Kidney epithelial cell (primary cell): ENCODE measurements at regions not wholly inside any gene's neighbourhood (a gene's known extent, or its start where the extent isn't known, plus 50 kb on each side); places are given as distances from the start of the nearest gene placed in this dataset.

Source experiments
- DNase-seq: peaks from one replicate; pipeline ENCODE4 v3.0.0-alpha.2; 2010; ENCODE audit warnings: low read depth
- H3K27me3 ChIP-seq: 2 replicates; pipeline ENCODE4 v1.6.0; 2011; ENCODE audit warnings: low read length; ENCODE audit not compliant: control insufficient read depth, insufficient read depth
- H3K36me3 ChIP-seq: 2 replicates; pipeline ENCODE4 v1.5.1; 2011; ENCODE audit warnings: low read length; ENCODE audit not compliant: control insufficient read depth, insufficient read depth
- H3K4me3 ChIP-seq: 2 replicates; pipeline ENCODE4 v1.5.1; 2011; ENCODE audit warnings: low read depth, mild to moderate bottlenecking, control low read depth, low read length
- TF ChIP-seq, protein P1 (sequence below): IDR thresholded peaks from 2 replicates; pipeline ENCODE4 v1.5.1; 2011; ENCODE audit warnings: mild to moderate bottlenecking, moderate library complexity, low read length, control low read depth, inconsistent platforms; ENCODE audit not compliant: insufficient read depth, poor library complexity, severe bottlenecking

DNA sequence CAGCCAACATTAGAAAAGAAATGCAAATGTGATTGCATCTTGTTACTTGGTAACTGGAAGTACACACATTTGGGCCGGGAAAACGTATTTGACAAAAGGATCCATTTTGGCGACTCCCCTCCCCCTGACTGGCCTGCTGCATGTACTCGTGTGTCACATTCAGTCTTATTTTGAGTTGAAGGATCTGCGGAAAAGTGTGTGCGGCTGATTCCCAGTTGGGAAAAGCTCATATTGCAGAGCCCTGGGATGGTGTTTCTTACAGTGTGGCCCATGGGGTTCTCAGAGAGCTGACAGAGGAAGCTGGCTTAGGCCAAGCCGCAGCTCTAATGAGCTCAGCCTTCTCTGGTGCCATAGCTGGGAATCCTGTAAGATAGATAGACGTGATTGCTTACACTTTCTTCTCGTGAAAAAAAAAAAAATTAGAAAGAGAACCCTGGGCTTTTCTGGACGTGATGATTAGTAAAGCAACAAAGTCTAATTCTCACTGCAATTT, 170.3 kb upstream of the ARGLU1 start:
- TF ChIP-seq, protein P1, sequence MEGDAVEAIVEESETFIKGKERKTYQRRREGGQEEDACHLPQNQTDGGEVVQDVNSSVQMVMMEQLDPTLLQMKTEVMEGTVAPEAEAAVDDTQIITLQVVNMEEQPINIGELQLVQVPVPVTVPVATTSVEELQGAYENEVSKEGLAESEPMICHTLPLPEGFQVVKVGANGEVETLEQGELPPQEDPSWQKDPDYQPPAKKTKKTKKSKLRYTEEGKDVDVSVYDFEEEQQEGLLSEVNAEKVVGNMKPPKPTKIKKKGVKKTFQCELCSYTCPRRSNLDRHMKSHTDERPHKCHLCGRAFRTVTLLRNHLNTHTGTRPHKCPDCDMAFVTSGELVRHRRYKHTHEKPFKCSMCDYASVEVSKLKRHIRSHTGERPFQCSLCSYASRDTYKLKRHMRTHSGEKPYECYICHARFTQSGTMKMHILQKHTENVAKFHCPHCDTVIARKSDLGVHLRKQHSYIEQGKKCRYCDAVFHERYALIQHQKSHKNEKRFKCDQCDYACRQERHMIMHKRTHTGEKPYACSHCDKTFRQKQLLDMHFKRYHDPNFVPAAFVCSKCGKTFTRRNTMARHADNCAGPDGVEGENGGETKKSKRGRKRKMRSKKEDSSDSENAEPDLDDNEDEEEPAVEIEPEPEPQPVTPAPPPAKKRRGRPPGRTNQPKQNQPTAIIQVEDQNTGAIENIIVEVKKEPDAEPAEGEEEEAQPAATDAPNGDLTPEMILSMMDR = no peak
- Histone ChIP-seq H3K27me3 (no peaks in the 10 kb centered on the region), H3K36me3 (no peaks in the 10 kb centered on the region), H3K4me3 (no peak overlapping the region)
- no peak for DNase-seq

DNA sequence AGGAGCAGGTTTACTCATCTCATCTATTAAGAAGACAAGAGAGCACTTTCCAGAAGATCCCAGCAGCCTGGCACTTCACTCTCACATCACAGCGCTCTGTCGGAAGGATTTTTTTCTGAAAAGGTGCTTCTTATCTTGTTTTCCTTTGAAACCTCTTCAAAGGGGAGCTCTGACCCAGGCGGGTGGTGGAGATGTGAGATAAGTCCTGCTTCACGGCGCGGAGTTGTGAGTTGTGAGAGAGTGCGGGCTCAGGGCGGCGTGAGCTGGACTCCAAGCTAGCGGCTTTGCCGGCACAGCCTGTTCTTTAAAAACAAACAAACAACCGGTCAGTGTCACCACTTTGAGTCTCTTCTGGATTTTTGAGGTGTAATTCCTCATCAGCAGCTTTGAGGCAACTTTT, 169.0 kb upstream of the ARGLU1 start:
- Histone ChIP-seq H3K4me3 (no peak overlapping the region), H3K27me3 (no peaks in the 10 kb centered on the region), H3K36me3 (no peaks in the 10 kb centered on the region)
- TF ChIP-seq, protein P1 = no peak
- DNase-seq = no peak

DNA sequence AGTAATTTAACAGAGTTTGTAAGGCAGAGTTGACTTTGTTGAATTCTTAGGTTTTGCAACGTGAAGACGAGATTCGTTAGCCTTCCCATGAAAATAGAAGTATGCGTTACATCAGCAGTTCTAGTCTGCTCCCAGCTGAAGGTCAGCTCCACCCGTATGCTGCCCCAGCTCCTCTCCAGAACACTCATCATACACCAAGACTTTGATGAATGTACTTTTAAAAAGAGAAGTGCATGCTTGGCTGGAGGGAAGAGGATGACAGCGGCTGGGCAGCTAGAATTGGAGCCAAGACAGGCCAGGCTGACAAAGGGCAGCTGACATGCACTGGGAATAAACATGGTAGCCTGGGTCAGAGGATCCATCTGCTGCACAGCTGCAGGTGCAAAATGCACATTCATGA, 166.3 kb upstream of the ARGLU1 start:
- H3K27me3 ChIP-seq = no peaks in the 10 kb centered on the region
- no peaks in the 10 kb centered on the region for H3K36me3 ChIP-seq
- DNase-seq = no peak
- TF ChIP-seq, protein P1 = no peak
- no peak overlapping the region for H3K4me3 ChIP-seq

DNA sequence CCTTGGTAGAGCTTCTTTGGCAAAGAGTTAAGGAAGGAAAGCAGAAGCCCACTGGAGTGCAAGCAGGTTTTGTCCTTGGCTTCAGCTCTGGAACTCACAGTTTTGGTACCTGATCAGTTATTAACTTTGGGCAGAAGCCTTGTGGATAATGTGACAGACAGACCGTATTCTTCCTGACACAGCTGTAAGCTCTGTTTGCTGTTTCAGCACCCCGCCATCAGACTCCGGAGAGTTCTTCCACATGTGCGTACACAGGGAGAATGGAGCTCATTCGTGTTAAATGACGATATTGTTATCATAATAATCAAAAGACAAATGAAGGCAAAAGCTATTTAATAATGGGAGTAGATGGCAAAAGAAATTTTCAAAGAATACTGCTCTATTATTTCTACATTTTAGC, 155.1 kb upstream of the ARGLU1 start:
- no peak overlapping the region for H3K4me3 ChIP-seq
- TF ChIP-seq, protein P1 = no peak
- H3K27me3 ChIP-seq = no peaks in the 10 kb centered on the region
- DNase-seq = no peak
- H3K36me3 ChIP-seq = no peaks in the 10 kb centered on the region

DNA sequence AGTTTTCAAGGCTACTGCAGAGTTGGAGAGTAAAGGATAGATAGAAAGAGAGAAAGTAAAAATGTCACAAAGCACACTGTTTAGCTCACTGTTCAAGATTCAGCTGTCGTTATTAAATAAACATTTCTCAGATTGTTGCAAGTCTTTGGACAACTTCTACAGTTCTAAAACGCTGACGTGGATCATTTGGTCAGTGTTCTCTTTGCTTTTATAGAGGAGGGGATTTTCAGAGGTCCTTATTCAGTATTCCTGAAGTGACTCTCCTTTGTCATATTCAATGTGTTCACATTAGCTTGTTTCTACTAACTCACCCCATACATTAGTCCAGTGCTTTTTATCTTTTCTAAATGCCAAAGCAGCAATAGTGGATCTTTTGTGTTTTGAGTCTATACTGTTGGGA, 154.7 kb upstream of the ARGLU1 start:
- DNase-seq = no peak
- H3K27me3 ChIP-seq = no peaks in the 10 kb centered on the region
- H3K4me3 ChIP-seq = no peak overlapping the region
- TF ChIP-seq, protein P1 = no peak
- H3K36me3 ChIP-seq = no peaks in the 10 kb centered on the region

DNA sequence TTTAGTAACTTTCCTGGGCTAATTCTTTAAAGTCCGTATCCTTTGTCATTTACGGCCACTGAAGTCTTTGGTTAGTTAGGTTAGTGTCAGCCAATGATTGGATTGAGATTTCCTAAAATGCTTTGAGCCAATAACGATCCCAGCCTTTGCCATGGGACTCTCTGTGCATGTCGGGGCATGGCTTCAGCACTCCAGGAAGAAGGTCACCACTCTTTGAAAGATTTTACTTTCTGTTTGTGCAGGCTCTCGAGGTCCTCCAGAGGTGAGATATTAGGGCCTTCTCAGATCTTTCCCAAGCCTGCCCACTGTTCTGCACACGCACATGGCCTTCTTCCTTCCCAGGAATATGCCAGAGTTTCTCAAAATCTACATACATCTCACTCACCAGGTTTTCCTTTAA, 153.7 kb upstream of the ARGLU1 start:
- no peak for DNase-seq
- Histone ChIP-seq H3K27me3 (no peaks in the 10 kb centered on the region), H3K4me3 (no peak overlapping the region), H3K36me3 (no peaks in the 10 kb centered on the region)
- TF ChIP-seq, protein P1 = no peak
